Fibroblast of skin of right biceps (primary cell): ENCODE measurements at regions not wholly inside any gene's neighbourhood (a gene's known extent, or its start where the extent isn't known, plus 50 kb on each side); places are given as distances from the start of the nearest gene placed in this dataset.
A peak's percentile ranks its signal among the peaks of the same experiment; 100 is the strongest.
"Not testable (repeated sequence)": the region's sequence is repeated elsewhere in the genome, so short reads cannot be mapped to it uniquely, and the experiment has no call there.

Experiments
- DNase-seq: peaks from one replicate; pipeline ENCODE4 v3.0.0-alpha.2; 2013

GRCh38 chr13:50510885-50511545, 332.5 kb downstream of the DLEU7 start:
- DNase-seq: not testable (repeated sequence)

- DNase-seq: no peak
Observed at GRCh38 chr13:50511877-50512341, 331.6 kb downstream of the DLEU7 start.

GRCh38 chr13:50512474-50513299, 330.8 kb downstream of the DLEU7 start:
- DNase-seq: peak; percentile 37

- DNase-seq: no peak
Observed at GRCh38 chr13:50513300-50513877, 330.1 kb downstream of the DLEU7 start.

DNA sequence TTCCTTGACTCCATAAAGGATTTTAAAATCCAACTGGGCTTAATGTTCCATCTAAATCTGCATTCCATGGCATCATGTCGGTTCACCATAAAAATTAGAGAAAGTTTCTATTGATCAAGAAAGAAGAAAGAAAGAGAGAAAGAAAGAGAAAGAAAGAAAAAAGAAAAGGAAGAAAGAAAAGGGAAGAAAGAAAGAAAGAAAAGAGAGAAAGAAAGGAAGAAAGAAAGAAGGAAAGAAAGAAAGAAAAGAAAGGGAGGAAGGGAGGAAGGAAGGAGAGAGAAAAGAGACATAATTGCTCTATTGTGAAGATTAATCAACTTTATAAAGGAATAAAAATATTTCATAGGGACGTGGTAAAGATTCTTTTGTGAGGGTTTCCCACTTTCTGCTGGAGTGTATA, 329.2 kb downstream of the DLEU7 start:
- no peak for DNase-seq

DNA sequence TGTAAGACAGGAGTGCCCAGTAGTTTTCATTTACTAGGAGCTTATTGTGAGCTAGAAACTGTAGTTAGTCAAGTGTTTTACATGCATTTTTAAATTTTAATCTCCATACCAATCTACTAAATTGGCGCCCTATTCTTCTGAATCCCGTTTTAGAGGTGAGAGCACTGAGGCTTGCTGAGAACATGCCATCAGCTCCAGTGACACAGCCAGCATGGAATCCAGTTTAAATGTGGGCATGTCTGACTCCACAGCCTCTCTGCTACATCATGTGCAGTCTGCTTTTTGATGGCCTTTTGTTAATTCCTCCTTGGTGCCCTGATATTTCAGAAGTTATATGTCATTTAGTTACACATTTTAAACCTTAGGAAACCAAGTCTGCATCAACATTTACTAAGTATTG, 325.4 kb downstream of the DLEU7 start:
- DNase-seq: no peak

DNA sequence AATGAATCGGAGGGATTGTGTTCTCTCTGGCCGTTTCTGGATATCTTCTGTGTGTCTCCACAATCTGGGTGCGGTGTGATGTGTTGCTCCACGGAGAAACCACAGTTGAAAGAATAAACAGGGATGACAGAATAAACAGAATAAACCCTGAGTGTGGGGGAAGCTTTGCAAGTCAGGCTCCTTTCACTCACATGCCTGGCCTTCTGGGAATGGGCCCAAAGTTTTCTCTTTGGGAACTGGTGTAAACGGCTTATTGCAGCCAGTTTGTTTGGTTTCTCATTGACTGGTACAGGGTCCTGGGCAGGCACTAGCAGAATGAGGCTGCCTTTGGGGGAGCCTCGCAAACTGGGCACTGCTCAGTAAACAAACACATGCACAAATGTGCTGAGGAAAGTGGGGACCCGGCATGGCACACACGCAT, 324.7 kb downstream of the DLEU7 start:
- no peak for DNase-seq

DNA sequence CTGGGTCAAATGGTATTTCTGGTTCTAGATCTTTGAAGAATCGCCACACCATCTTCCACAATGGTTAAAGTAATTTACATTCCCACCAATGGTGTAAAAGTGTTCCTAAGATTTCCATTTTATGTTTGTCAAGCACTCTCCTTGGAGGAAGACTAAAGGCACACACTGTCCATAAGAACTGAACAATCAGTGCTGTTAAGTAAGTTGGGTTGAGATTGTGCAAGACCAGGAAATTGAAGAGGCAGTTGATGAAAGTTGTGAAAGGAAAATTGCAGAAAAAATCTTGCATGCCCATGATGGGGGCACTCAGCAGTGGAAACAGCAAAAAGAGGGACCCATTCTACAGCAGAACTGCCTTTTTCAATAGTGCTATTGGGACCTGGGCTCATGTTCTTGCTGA, 323.6 kb downstream of the DLEU7 start:
- DNase-seq: no peak

DNA sequence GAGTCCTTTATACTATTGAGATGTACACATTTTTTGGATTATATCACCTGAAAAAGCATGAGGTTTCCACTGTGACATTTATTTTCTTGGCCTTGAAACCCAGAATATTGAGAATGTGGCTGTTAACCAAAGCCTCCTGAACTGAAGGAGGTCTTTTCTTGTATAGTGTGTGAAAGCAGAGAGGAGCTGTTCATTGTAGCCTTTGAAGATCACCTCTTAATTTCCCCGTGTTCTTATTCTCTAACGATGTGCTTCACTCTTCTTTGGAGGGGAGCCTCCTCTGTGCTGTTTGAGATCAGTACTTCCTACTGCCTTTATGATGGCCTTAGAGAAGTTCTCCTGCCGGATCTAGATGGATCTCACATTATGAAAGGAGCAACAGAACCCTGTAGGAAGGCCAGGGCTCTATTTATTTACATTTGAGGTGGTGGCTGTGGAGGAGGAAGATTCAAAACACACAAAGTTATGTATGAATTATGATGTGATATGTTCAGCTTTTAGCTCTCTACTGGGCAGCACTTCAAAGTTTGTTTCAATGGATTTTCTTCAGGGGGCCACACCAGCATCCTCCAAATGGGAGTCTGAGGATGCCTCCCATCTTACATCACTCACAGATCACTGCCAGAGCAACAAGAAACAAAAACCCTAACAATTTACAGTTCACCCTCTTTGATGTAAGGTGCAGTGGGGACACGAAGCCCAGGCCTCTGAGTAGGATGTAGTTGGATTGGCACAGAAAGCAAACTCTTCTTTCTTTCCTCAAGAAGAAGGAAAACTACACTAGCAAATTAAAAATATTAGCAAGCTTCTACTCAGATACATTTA, 322.3 kb downstream of the DLEU7 start:
- DNase-seq: no peak

GRCh38 chr13:50521831-50522149, 321.7 kb downstream of the DLEU7 start:
- peak; percentile 63 for DNase-seq

DNA sequence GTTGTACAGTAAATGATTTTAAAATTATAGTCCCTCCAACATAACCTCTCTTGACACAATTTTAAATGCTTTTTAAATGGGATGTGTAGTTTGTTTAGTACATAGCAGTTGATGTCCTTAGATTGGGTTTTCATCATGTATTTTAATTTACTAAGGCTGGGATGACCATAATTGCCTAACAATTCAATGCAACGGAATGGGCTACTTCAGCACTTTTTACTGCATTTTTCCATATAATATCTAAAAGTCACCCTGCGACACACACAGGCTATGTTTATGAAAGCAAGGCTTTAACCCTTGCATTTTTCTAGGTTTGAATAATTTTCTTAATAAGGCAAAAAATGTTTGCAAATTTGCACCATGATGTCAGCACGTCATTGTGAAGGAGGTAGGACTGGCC, 321.0 kb downstream of the DLEU7 start:
- DNase-seq: no peak

DNA sequence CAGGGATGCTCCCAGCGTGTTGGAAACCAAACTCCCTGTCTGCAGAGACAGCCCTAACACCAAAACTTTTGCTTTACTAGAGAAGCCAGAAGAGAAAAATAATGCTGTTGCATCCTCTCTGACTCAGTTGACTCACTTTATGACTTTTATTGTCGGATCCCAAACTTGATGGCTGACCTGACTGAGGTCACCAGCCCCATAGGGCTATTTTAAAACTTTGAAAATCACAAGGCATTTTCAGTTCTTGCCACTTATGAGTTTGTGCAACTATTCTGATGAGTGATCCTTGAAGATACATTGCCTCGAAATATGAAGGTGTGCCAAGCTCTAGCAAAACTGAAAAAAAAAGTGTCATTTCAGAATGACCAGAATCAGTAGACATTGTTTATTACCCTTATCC, 320.2 kb downstream of the DLEU7 start:
- DNase-seq: no peak

- DNase-seq: no peak
Observed at GRCh38 chr13:50524560-50524959, 318.9 kb downstream of the DLEU7 start.

DNA sequence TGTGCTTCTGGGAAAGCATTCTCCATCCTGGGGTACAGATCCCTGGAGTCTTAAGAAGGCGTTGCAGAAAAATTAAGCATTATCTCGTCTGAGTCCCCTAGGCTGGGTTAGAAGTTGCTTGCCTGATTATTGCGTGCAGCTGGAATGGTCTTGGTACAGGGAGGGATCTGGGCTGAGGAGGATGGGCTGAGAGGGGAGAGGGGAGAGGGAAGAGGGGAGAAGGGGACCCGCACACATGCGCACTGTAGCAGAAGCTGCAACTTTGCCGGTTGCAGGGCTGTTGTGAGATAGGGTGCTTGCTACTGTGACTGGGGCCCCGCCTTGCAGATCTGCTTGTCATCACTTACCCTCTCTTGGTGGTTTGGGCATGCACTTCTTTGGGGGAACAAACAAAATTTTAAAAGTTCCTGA, 316.8 kb downstream of the DLEU7 start:
- no peak for DNase-seq

DNA sequence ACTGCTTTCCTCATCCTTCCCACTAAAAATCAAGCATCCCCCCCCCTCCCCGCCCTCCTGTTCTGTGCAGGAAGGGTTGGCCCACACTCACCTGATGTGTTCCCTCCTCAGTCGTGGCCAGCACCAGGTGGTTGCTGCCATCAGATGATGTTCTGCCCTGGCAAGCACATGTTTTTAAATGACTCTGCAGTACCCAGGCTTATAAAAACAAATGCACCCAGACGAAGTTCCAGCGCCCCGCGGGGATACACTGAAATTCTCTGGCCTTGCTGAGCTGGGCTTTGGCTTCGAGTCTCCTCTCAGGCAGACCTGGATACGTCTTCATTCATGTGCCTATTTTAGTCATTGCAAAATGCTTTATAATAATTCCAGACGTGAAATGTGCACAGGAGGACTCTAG, 316.3 kb downstream of the DLEU7 start:
- no peak for DNase-seq

DNA sequence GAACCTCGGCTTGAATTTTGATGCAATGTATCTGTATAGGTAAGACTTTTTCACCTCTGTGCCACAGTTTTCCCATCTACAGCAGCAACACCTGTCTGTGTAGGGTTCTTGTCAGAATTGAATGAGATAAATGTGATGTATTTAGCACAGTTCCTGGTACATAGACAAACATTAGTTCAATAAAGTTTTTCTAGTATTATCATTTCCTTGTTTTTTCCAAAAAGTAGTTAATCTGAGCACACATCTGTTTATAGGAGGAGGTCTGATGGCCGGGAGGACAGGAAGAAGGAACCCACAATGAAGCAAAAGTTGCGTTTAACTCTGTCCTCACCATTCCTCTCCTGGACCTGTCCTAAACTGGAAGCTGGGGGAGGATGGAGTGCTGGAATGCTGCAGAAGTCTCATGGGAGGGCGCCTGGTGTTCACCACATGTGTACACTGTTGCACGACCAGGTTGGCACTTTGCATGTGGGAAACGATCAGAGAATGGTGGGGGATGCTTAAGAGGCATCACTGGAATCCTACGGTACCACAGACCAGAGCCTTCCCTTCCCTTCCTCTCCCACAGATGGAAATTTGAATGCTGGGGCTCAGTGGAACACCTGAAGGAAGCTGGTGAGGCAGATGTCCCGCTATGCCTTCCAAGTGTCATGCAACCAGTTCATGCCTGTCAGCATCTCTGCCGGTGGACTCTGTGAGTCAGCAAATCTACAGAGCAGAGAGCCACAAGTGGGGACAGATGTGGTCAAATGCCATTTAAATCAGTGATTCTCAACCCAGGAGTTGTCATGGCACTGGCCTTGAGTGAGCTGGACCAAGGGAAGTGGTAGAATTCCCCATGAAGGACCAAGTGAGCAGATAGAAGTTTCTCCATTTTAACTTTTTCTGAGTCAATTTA, 315.6 kb downstream of the DLEU7 start:
- peak; percentile 40 for DNase-seq

DNA sequence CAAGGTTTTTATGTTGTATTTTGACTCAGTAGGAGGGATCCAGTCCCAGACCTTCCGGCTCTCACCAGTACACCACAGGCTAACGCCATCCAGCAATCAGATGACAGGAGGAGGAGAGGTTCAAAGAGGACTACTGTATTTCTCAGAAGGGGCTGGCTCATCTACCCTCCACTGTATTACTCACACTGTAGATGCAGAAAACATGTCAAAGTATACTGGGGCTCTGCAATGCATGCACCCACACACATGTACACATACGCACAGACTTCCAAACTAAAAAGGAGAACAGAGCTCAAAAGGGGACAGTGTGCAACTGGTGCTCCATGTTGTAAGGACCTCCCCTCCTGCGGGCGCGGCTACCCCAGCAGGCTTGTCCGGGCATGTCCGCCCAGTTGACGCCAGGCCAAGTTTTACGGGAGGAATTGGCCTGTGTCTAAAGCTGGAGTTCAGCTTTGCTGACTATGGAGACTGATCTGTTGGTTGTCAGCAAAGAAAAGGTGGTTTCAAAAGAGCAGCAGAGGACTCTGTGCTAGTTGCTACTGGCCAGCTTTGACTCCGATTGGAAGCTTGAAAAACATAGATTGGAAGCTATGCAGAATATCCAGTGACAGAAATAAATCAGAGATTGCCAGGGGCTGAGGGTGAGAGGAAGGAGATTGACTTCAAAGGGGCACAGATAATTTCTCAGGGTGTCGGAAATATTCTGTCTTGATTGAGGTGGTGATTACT, 314.2 kb downstream of the DLEU7 start:
- DNase-seq: peak; percentile 84

DNA sequence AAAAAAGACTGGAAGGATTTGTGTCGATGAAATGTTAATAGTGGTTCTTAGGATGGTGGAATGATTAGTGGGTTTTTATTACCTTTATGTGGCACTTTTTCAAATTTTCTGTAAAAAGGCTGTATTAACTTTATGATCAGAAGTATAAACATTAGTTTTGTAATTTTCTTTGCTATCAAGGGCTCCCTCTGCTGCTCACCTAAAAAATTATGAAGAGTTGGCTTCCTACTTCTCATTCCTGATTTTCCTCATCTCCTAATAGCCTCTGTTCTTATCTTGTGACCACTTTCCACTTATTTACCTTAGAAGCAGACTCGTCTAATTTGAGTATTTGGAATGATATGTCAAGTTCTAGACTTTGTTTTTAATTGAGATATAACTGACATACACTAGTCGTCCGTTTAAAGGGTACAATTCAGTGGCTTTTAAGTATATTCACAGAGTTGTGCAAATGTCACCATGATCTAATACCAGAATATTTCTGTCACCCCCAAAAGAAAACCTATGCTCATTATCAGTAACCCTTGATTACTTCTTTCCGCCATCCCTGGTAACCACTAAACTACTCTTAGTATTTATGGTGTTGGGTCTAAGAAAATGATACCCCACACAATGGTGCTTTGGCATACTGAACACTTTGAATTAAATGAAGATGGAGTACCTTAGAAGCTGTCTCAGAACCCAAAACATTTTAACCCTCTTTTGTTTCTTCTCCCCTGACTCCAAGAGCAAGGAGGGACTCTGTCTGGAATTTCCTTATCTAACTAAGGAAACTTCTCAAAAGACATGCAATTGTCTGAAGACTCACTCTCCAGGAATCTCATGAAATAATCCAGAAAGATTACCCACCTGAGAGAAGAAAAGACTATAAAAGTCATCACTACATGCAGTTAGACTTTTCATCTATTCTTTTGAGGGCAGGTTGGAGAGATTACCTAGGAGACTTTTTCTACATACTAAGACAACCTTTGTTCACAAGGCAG, 311.3 kb downstream of the DLEU7 start:
- DNase-seq: peak; percentile 49

GRCh38 chr13:50535050-50535449, 308.4 kb downstream of the DLEU7 start:
- DNase-seq: no peak

GRCh38 chr13:50537029-50537428, 306.5 kb downstream of the DLEU7 start:
- no peak for DNase-seq
